CD4-positive, alpha-beta T cell treated with Interferon gamma for 1 hour (primary cell): ENCODE measurements at regions not wholly inside any gene's neighbourhood (a gene's known extent, or its start where the extent isn't known, plus 50 kb on each side); places are given as distances from the start of the nearest gene placed in this dataset.
"Not testable (repeated sequence)": the region's sequence is repeated elsewhere in the genome, so short reads cannot be mapped to it uniquely, and the experiment has no call there.

Experiments used
- DNase-seq: peaks from one replicate; pipeline ENCODE4 v3.0.0-alpha.2; 2020

- no peak for DNase-seq
Measured at GRCh38 chr1:189637041-189637440, 840.6 kb downstream of the BRINP3 start.

- DNase-seq, result not testable (repeated sequence)
Measured at GRCh38 chr1:189644156-189644555, 833.5 kb downstream of the BRINP3 start.

GRCh38 chr1:189644970-189645369, 832.7 kb downstream of the BRINP3 start:
- DNase-seq, result no peak

GRCh38 chr1:189646066-189646465, 831.6 kb downstream of the BRINP3 start:
- DNase-seq, result no peak

GRCh38 chr1:189654906-189655305, 822.8 kb downstream of the BRINP3 start:
- DNase-seq, result no peak

GRCh38 chr1:189656628-189657530, 820.8 kb downstream of the BRINP3 start:
- no peak for DNase-seq

GRCh38 chr1:189657715-189658114, 819.9 kb downstream of the BRINP3 start:
- DNase-seq, result no peak

- no peak for DNase-seq
Measured at GRCh38 chr1:189658381-189658780, 819.3 kb downstream of the BRINP3 start.

GRCh38 chr1:189659731-189660130, 817.9 kb downstream of the BRINP3 start:
- no peak for DNase-seq

- no peak for DNase-seq
Measured at GRCh38 chr1:189662190-189662589, 815.5 kb downstream of the BRINP3 start.

GRCh38 chr1:189669846-189670245, 807.8 kb downstream of the BRINP3 start:
- DNase-seq, result no peak

- no peak for DNase-seq
Measured at GRCh38 chr1:189673217-189673616, 804.4 kb downstream of the BRINP3 start.

GRCh38 chr1:189675712-189676244, 801.9 kb downstream of the BRINP3 start:
- no peak for DNase-seq

GRCh38 chr1:189678779-189679178, 798.9 kb downstream of the BRINP3 start:
- DNase-seq, result no peak

- DNase-seq, result no peak
Measured at GRCh38 chr1:189681252-189681919, 796.3 kb downstream of the BRINP3 start.

- DNase-seq, result no peak
Measured at GRCh38 chr1:189682591-189682990, 795.1 kb downstream of the BRINP3 start.

- DNase-seq, result no peak
Measured at GRCh38 chr1:189686288-189686687, 791.4 kb downstream of the BRINP3 start.

- no peak for DNase-seq
Measured at GRCh38 chr1:189693140-189693539, 784.5 kb downstream of the BRINP3 start.

- no peak for DNase-seq
Measured at GRCh38 chr1:189696297-189696696, 781.4 kb downstream of the BRINP3 start.

GRCh38 chr1:189697113-189697512, 780.6 kb downstream of the BRINP3 start:
- no peak for DNase-seq

GRCh38 chr1:189701606-189702005, 776.1 kb downstream of the BRINP3 start:
- DNase-seq, result no peak

GRCh38 chr1:189706594-189706993, 771.1 kb downstream of the BRINP3 start:
- DNase-seq, result no peak

- DNase-seq, result no peak
Measured at GRCh38 chr1:189708674-189709073, 769.0 kb downstream of the BRINP3 start.
